GM19467 (cell line): ENCODE measurements at regions not wholly inside any gene's neighbourhood (a gene's known extent, or its start where the extent isn't known, plus 50 kb on each side); places are given as distances from the start of the nearest gene placed in this dataset.

Source experiments
- ATAC-seq: cut with Tn5 transposase; IDR thresholded peaks from one replicate; pipeline ENCODE4 v1.9.1; 2021; ENCODE audit warnings: mild to moderate bottlenecking, moderate library complexity; ENCODE audit not compliant: unreplicated experiment

- no peak for ATAC-seq
Measured at GRCh38 chr18:25455159-25455558, 103.2 kb upstream of the ZNF521 start.

- ATAC-seq = no peak
Measured at GRCh38 chr18:25454730-25455129, 102.8 kb upstream of the ZNF521 start.

- no peak for ATAC-seq
Measured at GRCh38 chr18:25454270-25454659, 102.3 kb upstream of the ZNF521 start.

- no peak for ATAC-seq
Measured at GRCh38 chr18:25453556-25454269, 101.7 kb upstream of the ZNF521 start.

- no peak for ATAC-seq
Measured at GRCh38 chr18:25451077-25451658, 99.2 kb upstream of the ZNF521 start.

GRCh38 chr18:25449046-25449445 is 97.1 kb upstream of the ZNF521 start:
- ATAC-seq = no peak

- ATAC-seq = no peak
Measured at GRCh38 chr18:25446972-25447371, 95.0 kb upstream of the ZNF521 start.

GRCh38 chr18:25445430-25445829 is 93.5 kb upstream of the ZNF521 start:
- ATAC-seq = no peak

- ATAC-seq = no peak
Measured at GRCh38 chr18:25443776-25444175, 91.8 kb upstream of the ZNF521 start.

- no peak for ATAC-seq
Measured at GRCh38 chr18:25435149-25435782, 83.3 kb upstream of the ZNF521 start.

- ATAC-seq = no peak
Measured at GRCh38 chr18:25434745-25435144, 82.8 kb upstream of the ZNF521 start.

- ATAC-seq = no peak
Measured at GRCh38 chr18:25433590-25433989, 81.6 kb upstream of the ZNF521 start.

GRCh38 chr18:25425024-25425423 is 73.1 kb upstream of the ZNF521 start:
- ATAC-seq = no peak

GRCh38 chr18:25423760-25424159 is 71.8 kb upstream of the ZNF521 start:
- no peak for ATAC-seq

- ATAC-seq = no peak
Measured at GRCh38 chr18:25423267-25423666, 71.3 kb upstream of the ZNF521 start.

GRCh38 chr18:25422230-25422629 is 70.3 kb upstream of the ZNF521 start:
- ATAC-seq = no peak

- ATAC-seq = no peak
Measured at GRCh38 chr18:25420077-25420825, 68.3 kb upstream of the ZNF521 start.

- no peak for ATAC-seq
Measured at GRCh38 chr18:25416374-25416773, 64.4 kb upstream of the ZNF521 start.

- ATAC-seq = no peak
Measured at GRCh38 chr18:25409971-25410370, 58.0 kb upstream of the ZNF521 start.

GRCh38 chr18:25408293-25408692 is 56.3 kb upstream of the ZNF521 start:
- no peak for ATAC-seq
